ELF-1 (cell line): ENCODE measurements at regions not wholly inside any gene's neighbourhood (a gene's known extent, or its start where the extent isn't known, plus 50 kb on each side); places are given as distances from the start of the nearest gene placed in this dataset.
A peak's percentile ranks its signal among the peaks of the same experiment; 100 is the strongest.

ENCODE experiments used
- DNase-seq: peaks from one replicate; pipeline ENCODE4 v3.0.0-alpha.2; 2016; ENCODE audit warnings: low read depth, low spot score

- DNase-seq: peak; percentile 23
Measured at GRCh38 chr15:87477737-87478686, 778.5 kb downstream of the NTRK3 start.

- no peak for DNase-seq
Measured at GRCh38 chr15:87477026-87477425, 779.5 kb downstream of the NTRK3 start.

GRCh38 chr15:87470923-87471322, 785.6 kb downstream of the NTRK3 start:
- DNase-seq: no peak

- DNase-seq: peak; percentile 72
Measured at GRCh38 chr15:87463956-87464355, 792.6 kb downstream of the NTRK3 start.

- no peak for DNase-seq
Measured at GRCh38 chr15:87461631-87462030, 794.9 kb downstream of the NTRK3 start.

- DNase-seq: no peak
Measured at GRCh38 chr15:87454860-87455259, 801.7 kb downstream of the NTRK3 start.

GRCh38 chr15:87450314-87450713, 806.2 kb downstream of the NTRK3 start:
- DNase-seq: no peak

GRCh38 chr15:87439090-87439489, 817.4 kb downstream of the NTRK3 start:
- no peak for DNase-seq

GRCh38 chr15:87433871-87434270, 822.7 kb downstream of the NTRK3 start:
- no peak for DNase-seq

GRCh38 chr15:87429754-87430153, 826.8 kb downstream of the NTRK3 start:
- no peak for DNase-seq

- DNase-seq: no peak
Measured at GRCh38 chr15:87420017-87420416, 836.5 kb downstream of the NTRK3 start.

GRCh38 chr15:87419344-87419743, 837.2 kb downstream of the NTRK3 start:
- DNase-seq: no peak

GRCh38 chr15:87416591-87417257, 839.8 kb downstream of the NTRK3 start:
- DNase-seq: no peak

- DNase-seq: no peak
Measured at GRCh38 chr15:87408902-87409301, 847.6 kb downstream of the NTRK3 start.

GRCh38 chr15:87403973-87404372, 852.6 kb downstream of the NTRK3 start:
- no peak for DNase-seq

- DNase-seq: no peak
Measured at GRCh38 chr15:87401973-87402372, 854.6 kb downstream of the NTRK3 start.

- DNase-seq: no peak
Measured at GRCh38 chr15:87394676-87395075, 861.9 kb downstream of the NTRK3 start.

- DNase-seq: no peak
Measured at GRCh38 chr15:87387766-87388165, 868.8 kb downstream of the NTRK3 start.

- DNase-seq: no peak
Measured at GRCh38 chr15:87374339-87374738, 882.2 kb downstream of the NTRK3 start.

- DNase-seq: no peak
Measured at GRCh38 chr15:87369269-87369668, 887.3 kb downstream of the NTRK3 start.

- DNase-seq: peak; percentile 10
Measured at GRCh38 chr15:87368511-87368910, 888.0 kb downstream of the NTRK3 start.

GRCh38 chr15:87365186-87365585, 891.4 kb downstream of the NTRK3 start:
- DNase-seq: no peak

GRCh38 chr15:87362531-87362930, 894.0 kb downstream of the NTRK3 start:
- no peak for DNase-seq
